ENCODE measurements at regions not wholly inside any gene's neighbourhood (a gene's known extent, or its start where the extent isn't known, plus 50 kb on each side); places are given as distances from the start of the nearest gene placed in this dataset.
A peak's percentile ranks its signal among the peaks of the same experiment; 100 is the strongest.

DNA sequence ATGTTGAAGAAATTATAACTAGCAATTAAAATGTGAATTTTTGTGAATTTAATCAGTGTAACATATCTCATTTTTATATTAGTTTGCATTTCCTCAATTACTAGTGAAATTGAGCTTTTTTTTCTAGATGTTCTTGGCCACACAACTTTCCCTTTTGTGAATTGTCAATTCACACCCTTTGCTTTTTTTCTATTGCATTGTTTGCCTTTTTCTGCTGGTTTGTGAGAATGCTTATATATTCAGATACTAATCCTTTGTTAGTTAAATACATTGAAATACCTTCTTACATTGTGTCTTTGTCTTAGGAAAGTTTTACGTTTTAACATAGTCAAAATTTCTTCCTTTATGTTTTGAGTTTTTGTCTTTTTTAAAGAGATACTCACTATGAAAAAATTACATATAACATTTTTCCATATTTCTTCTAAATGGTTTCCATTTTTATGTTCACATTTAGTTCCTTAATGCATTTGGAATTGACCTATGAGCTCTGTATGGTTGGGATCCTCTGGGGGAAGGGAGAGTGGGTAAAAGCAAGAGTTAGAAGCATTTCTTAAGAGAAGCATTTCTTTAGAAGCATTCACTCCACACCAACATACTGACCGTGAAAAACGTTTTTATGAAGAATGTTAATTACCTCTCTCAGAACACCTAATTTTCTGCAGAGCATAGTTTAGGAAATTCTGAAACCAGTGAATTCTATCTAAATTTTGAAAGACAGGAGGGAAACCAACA lies 126.0 kb downstream of the CAPZA3 start:
- TF ChIP-seq, protein P1, sequence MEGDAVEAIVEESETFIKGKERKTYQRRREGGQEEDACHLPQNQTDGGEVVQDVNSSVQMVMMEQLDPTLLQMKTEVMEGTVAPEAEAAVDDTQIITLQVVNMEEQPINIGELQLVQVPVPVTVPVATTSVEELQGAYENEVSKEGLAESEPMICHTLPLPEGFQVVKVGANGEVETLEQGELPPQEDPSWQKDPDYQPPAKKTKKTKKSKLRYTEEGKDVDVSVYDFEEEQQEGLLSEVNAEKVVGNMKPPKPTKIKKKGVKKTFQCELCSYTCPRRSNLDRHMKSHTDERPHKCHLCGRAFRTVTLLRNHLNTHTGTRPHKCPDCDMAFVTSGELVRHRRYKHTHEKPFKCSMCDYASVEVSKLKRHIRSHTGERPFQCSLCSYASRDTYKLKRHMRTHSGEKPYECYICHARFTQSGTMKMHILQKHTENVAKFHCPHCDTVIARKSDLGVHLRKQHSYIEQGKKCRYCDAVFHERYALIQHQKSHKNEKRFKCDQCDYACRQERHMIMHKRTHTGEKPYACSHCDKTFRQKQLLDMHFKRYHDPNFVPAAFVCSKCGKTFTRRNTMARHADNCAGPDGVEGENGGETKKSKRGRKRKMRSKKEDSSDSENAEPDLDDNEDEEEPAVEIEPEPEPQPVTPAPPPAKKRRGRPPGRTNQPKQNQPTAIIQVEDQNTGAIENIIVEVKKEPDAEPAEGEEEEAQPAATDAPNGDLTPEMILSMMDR (IDR thresholded peaks at IDR 0.05) = no peak
- TF ChIP-seq ZFX (IDR thresholded peaks at IDR 0.05; ENCODE audit: borderline replicate concordance) = no peak
- H3K27ac ChIP-seq = no peak overlapping the region

DNA sequence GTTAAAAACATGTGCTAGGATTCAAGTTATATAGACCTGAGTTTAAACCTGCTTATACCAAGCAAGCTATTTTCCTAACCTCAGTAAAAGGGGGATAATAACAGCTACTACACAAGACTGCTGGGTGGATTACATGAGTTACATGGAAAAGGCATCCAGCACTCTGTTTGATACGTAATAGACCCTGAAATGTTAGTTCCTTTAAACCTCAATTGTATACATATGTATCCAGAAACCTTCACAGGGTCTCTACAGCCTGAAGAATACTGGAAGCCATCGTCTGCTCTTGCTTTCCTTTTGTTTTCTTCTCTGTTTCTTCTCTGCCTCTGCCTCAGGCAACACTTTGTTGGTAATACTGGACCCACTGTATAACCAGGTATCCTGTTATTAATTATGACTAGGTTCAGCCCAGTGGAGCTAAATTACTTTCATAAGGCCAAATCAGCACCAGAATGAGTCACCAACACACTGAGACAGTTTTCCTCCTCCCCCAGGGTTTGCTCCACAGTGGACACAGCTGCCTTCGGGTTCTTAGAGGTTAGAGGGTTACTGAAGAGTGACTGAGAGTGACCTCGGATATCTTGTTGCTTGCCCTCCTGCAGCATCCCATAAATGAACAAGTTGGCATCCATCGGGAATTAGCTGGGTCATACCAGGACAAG lies 127.1 kb downstream of the CAPZA3 start:
- no peak overlapping the region for H3K27ac ChIP-seq
- TF ChIP-seq, protein P1 (IDR thresholded peaks at IDR 0.05) = no peak
- no peak for TF ChIP-seq ZFX (IDR thresholded peaks at IDR 0.05; ENCODE audit: borderline replicate concordance)

GRCh38 chr12:18868717-18869116 lies 130.8 kb downstream of the CAPZA3 start:
- H3K27ac ChIP-seq = no peak overlapping the region
- no peak for TF ChIP-seq ZFX (IDR thresholded peaks at IDR 0.05; ENCODE audit: borderline replicate concordance)
- TF ChIP-seq, protein P1 (IDR thresholded peaks at IDR 0.05) = no peak

DNA sequence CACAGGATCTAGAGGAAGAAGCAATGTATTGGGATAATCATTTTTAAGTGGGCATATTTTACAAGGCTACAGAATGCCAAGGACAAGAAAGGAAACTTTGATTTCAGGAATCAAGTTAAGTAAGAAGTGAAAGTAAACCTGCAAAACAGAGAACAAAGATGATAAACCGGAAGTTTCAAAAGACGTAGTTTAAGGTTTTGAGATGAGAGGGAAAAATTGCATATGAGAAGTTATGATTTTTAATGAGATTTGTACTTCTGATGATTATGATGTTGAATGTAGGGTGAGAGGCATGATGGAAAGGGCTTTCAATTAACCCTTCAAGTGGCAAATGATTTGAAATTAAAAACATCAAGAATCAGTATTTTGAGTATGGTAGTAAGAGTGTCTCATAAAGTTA lies 134.9 kb downstream of the CAPZA3 start:
- TF ChIP-seq, protein P1 (IDR thresholded peaks at IDR 0.05) = no peak
- TF ChIP-seq ZFX (IDR thresholded peaks at IDR 0.05; ENCODE audit: borderline replicate concordance) = no peak

GRCh38 chr12:18878676-18879180 lies 140.8 kb downstream of the CAPZA3 start:
- TF ChIP-seq ZFX (IDR thresholded peaks at IDR 0.05; ENCODE audit: borderline replicate concordance) = no peak
- TF ChIP-seq, protein P1 (IDR thresholded peaks at IDR 0.05) = no peak
- H3K27ac ChIP-seq = no peak overlapping the region

More for the DNA sequence above, 134.9 kb downstream of the CAPZA3 start:
- H3K27ac ChIP-seq = no peak overlapping the region

- TF ChIP-seq ZFX (IDR thresholded peaks at IDR 0.05; ENCODE audit: borderline replicate concordance) = no peak
- TF ChIP-seq, protein P1 (IDR thresholded peaks at IDR 0.05) = peak; percentile 28
- no peak overlapping the region for H3K27ac ChIP-seq
Measured at GRCh38 chr12:18882690-18883089, 144.8 kb downstream of the CAPZA3 start.

GRCh38 chr12:18886962-18887361 lies 149.0 kb downstream of the CAPZA3 start:
- no peak overlapping the region for H3K27ac ChIP-seq
- no peak for TF ChIP-seq ZFX (IDR thresholded peaks at IDR 0.05; ENCODE audit: borderline replicate concordance)
- TF ChIP-seq, protein P1 (IDR thresholded peaks at IDR 0.05) = no peak
